ENCODE measurements at regions not wholly inside any gene's neighbourhood (a gene's known extent, or its start where the extent isn't known, plus 50 kb on each side); places are given as distances from the start of the nearest gene placed in this dataset.
"Not testable (repeated sequence)": the region's sequence is repeated elsewhere in the genome, so short reads cannot be mapped to it uniquely, and the experiment has no call there.

GRCh38 chr16:10314811-10315210, 71.0 kb upstream of the ATF7IP2 start:
- no peak for DNase-seq (ENCODE audit: low spot score)

GRCh38 chr16:10317425-10318001, 68.3 kb upstream of the ATF7IP2 start:
- DNase-seq (ENCODE audit: low spot score), result no peak

GRCh38 chr16:10318798-10319500, 66.9 kb upstream of the ATF7IP2 start:
- DNase-seq (ENCODE audit: low spot score), result no peak

- no peak for DNase-seq (ENCODE audit: low spot score)
Measured at GRCh38 chr16:10321407-10322387, 64.2 kb upstream of the ATF7IP2 start.

- DNase-seq (ENCODE audit: low spot score), result no peak
Measured at GRCh38 chr16:10322723-10323527, 62.9 kb upstream of the ATF7IP2 start.

GRCh38 chr16:10323528-10323869, 62.4 kb upstream of the ATF7IP2 start:
- DNase-seq (ENCODE audit: low spot score), result no peak

GRCh38 chr16:10324210-10324609, 61.7 kb upstream of the ATF7IP2 start:
- DNase-seq (ENCODE audit: low spot score), result no peak

GRCh38 chr16:10325783-10326543, 59.9 kb upstream of the ATF7IP2 start:
- DNase-seq (ENCODE audit: low spot score), result no peak

- no peak for DNase-seq (ENCODE audit: low spot score)
Measured at GRCh38 chr16:10326647-10327046, 59.2 kb upstream of the ATF7IP2 start.

- not testable (repeated sequence) for DNase-seq (ENCODE audit: low spot score)
Measured at GRCh38 chr16:10328291-10328690, 57.6 kb upstream of the ATF7IP2 start.

GRCh38 chr16:10332241-10332640, 53.6 kb upstream of the ATF7IP2 start:
- DNase-seq (ENCODE audit: low spot score), result no peak

- DNase-seq (ENCODE audit: low spot score), result no peak
Measured at GRCh38 chr16:10332775-10333174, 53.1 kb upstream of the ATF7IP2 start.

GRCh38 chr16:10333321-10334032, 52.4 kb upstream of the ATF7IP2 start:
- DNase-seq (ENCODE audit: low spot score), result no peak

- DNase-seq (ENCODE audit: low spot score), result no peak
Measured at GRCh38 chr16:10335681-10336080, 50.2 kb upstream of the ATF7IP2 start.
